PC-3 (cell line): ENCODE measurements at regions not wholly inside any gene's neighbourhood (a gene's known extent, or its start where the extent isn't known, plus 50 kb on each side); places are given as distances from the start of the nearest gene placed in this dataset.

Source experiments
- ATAC-seq: fragments of 200-7000 bp; cut with Tn5 transposase; 2 replicates; pipeline ENCODE4 v1.9.1; 2020; ENCODE audit warnings: mild to moderate bottlenecking, moderate library complexity
- BruUV-seq: library from RNA; stranded (reverse); fragments of 400-500 nt; replicated peaks from 2 replicates; lab custom pipeline; 2021; lab: Mats Ljungman, UMichigan
- CTCF ChIA-PET: fragments of 300-600 bp; sonication (Branson Sonifier 250); formaldehyde crosslinking; loops from one replicate; lab custom pipeline; 2022; ENCODE audit warnings: antibody characterized with exemption; lab: Charles Lee
- POLR2A ChIA-PET: fragments of 300-600 bp; sonication (Branson Sonifier 250); formaldehyde crosslinking; loops from one replicate; lab custom pipeline; 2022; ENCODE audit warnings: antibody characterized with exemption; ENCODE audit not compliant: unreplicated experiment; lab: Charles Lee
- DNase-seq: peaks from one replicate; pipeline ENCODE4 v3.0.0-alpha.2; 2015
- H2AFZ ChIP-seq: fragments of 300-600 bp; sonication (generic); 2 replicates; pipeline ENCODE4 v1.6.0; 2016; ENCODE audit warnings: antibody characterized with exemption, low read length
- H3F3A ChIP-seq: fragments of 300-600 bp; sonication (generic); one replicate; pipeline ENCODE4 v1.6.0; 2017; ENCODE audit warnings: antibody characterized with exemption, low read length, control low read depth, mild to moderate bottlenecking; ENCODE audit not compliant: unreplicated experiment
- H3K27ac ChIP-seq: fragments of 300-600 bp; sonication (generic); 2 replicates; pipeline ENCODE4 v1.5.1; 2016; ENCODE audit warnings: mild to moderate bottlenecking, low read length
- H3K27me3 ChIP-seq: fragments of 300-600 bp; sonication (generic); 2 replicates; pipeline ENCODE4 v1.6.1; 2016; ENCODE audit warnings: low read length, mixed read lengths
- H3K36me3 ChIP-seq: fragments of 300-600 bp; sonication (generic); 2 replicates; pipeline ENCODE4 v1.6.1; 2016; ENCODE audit warnings: low read depth, mixed run types, low read length, mixed read lengths
- H3K4me1 ChIP-seq: fragments of 300-600 bp; sonication (generic); 2 replicates; pipeline ENCODE4 v1.5.1; 2016; ENCODE audit warnings: low read length; ENCODE audit not compliant: insufficient read depth
- H3K4me2 ChIP-seq: fragments of 300-600 bp; sonication (generic); 2 replicates; pipeline ENCODE4 v1.6.0; 2016; ENCODE audit warnings: low read length
- H3K4me3 ChIP-seq: fragments of 300-600 bp; sonication (generic); 2 replicates; pipeline ENCODE4 v1.5.1; 2016; ENCODE audit warnings: mild to moderate bottlenecking, low read length, mixed read lengths
- H3K79me2 ChIP-seq: fragments of 300-600 bp; sonication (generic); 2 replicates; pipeline ENCODE4 v1.6.1; 2017; ENCODE audit warnings: low read length, mixed read lengths
- H3K9ac ChIP-seq: fragments of 300-600 bp; sonication (generic); 2 replicates; pipeline ENCODE4 v1.6.0; 2016; ENCODE audit warnings: mild to moderate bottlenecking, low read length
- H3K9me2 ChIP-seq: fragments of 300-600 bp; sonication (generic); replicated peaks from 2 replicates; pipeline ENCODE4 v1.6.1; 2016; ENCODE audit warnings: mixed run types, low read length, mixed read lengths
- H3K9me3 ChIP-seq: fragments of 300-600 bp; sonication (generic); 2 replicates; pipeline ENCODE4 v1.6.1; 2016; ENCODE audit warnings: low read length, mixed read lengths
- H4K20me1 ChIP-seq: fragments of 300-600 bp; sonication (generic); 2 replicates; pipeline ENCODE4 v1.6.1; 2016; ENCODE audit warnings: low read length, mixed read lengths
- EZH2 ChIP-seq: fragments of 300-600 bp; sonication (generic); IDR thresholded peaks from one replicate; pipeline ENCODE4 v1.6.1; 2017; ENCODE audit warnings: antibody characterized with exemption, mild to moderate bottlenecking, low read length; ENCODE audit not compliant: unreplicated experiment
- EZH2phosphoT487 ChIP-seq: fragments of 300-600 bp; sonication (generic); IDR thresholded peaks from 2 replicates; pipeline ENCODE4 v1.6.1; 2018; ENCODE audit warnings: mild to moderate bottlenecking, antibody characterized with exemption, low read length, borderline replicate concordance
- intact Hi-C: fragments of 100-400 bp; cut with micrococcal nuclease; formaldehyde crosslinking; loops from 2 replicates; pipeline ENCODE4 v1.9.0; 2023
- TF ChIP-seq, protein P1 (sequence below): fragments of 300-600 bp; sonication (generic); conservative IDR thresholded peaks from 2 replicates; pipeline ENCODE4 v1.5.1; 2017; ENCODE audit warnings: antibody characterized with exemption, low read depth, mild to moderate bottlenecking, low read length

DNA sequence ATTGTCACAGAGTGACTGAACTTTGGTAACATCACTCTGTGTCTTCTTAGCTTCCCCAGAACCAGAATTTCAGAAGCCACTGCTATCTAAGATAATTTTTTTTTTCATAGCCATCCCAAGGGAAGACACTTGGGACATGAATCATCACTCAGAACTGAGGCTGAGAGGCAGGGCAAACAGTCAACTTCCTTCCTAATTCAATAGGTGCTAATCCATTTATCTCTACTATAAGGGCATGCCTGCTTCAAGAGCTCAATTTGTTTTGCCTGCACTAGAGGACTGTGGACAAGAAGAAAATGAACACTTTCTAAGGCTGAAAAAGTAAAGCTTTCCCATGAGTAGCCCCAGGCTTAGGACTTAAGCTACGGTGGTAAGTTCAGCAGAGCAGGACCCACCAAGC, 56.7 kb upstream of the MYRIP start:
- BruUV-seq: no TSS peak
- ATAC-seq: no peak
- no peaks in the 10 kb centered on the region for H3K4me1 ChIP-seq
- H3K9me3 ChIP-seq: no peaks in the 10 kb centered on the region
- no peaks in the 10 kb centered on the region for H3K36me3 ChIP-seq
- POLR2A ChIA-PET: no interaction called here
- intact Hi-C loops: no loop called here
- H3K9ac ChIP-seq: no peak overlapping the region
- TF ChIP-seq, protein P1, sequence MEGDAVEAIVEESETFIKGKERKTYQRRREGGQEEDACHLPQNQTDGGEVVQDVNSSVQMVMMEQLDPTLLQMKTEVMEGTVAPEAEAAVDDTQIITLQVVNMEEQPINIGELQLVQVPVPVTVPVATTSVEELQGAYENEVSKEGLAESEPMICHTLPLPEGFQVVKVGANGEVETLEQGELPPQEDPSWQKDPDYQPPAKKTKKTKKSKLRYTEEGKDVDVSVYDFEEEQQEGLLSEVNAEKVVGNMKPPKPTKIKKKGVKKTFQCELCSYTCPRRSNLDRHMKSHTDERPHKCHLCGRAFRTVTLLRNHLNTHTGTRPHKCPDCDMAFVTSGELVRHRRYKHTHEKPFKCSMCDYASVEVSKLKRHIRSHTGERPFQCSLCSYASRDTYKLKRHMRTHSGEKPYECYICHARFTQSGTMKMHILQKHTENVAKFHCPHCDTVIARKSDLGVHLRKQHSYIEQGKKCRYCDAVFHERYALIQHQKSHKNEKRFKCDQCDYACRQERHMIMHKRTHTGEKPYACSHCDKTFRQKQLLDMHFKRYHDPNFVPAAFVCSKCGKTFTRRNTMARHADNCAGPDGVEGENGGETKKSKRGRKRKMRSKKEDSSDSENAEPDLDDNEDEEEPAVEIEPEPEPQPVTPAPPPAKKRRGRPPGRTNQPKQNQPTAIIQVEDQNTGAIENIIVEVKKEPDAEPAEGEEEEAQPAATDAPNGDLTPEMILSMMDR: no peak
- no peak for TF ChIP-seq EZH2
- no peak for TF ChIP-seq EZH2phosphoT487
- H3K4me3 ChIP-seq: no peak overlapping the region
- no peaks in the 10 kb centered on the region for H3F3A ChIP-seq
- no peak for DNase-seq
- H2AFZ ChIP-seq: no peak overlapping the region
- no peaks in the 10 kb centered on the region for H3K9me2 ChIP-seq
- H3K27ac ChIP-seq: no peak overlapping the region
- H3K27me3 ChIP-seq: no peaks in the 10 kb centered on the region
- H4K20me1 ChIP-seq: no peaks in the 10 kb centered on the region
- no peak overlapping the region for H3K4me2 ChIP-seq
- CTCF ChIA-PET: no interaction called here
- no peaks in the 10 kb centered on the region for H3K79me2 ChIP-seq

DNA sequence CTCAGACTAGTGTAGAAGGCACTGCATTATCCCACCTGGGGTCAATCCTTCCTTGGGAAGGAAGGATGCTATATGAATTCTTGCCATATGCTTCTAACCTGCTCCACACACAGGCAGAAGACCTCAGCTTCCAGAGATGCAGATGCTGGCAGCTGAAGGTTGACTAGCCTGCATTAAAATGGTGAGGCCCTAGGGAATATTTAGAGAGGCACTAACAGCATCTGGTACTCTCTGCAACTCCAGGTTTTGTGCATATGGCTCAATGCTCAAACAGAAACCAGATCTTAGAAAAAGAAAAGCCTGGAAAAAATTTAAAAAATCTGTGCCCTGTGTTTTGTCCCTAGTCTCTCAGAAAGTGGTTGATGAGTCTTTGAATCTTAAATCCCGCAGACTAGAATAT, 56.0 kb upstream of the MYRIP start:
- TF ChIP-seq EZH2 (no peak), EZH2phosphoT487 (no peak)
- TF ChIP-seq, protein P1: no peak
- no peak overlapping the region for H2AFZ ChIP-seq
- POLR2A ChIA-PET: no interaction called here
- no peaks in the 10 kb centered on the region for H4K20me1 ChIP-seq
- DNase-seq: no peak
- H3K27me3 ChIP-seq: no peaks in the 10 kb centered on the region
- H3K4me2 ChIP-seq: no peak overlapping the region
- no peak overlapping the region for H3K4me3 ChIP-seq
- no TSS peak for BruUV-seq
- no peaks in the 10 kb centered on the region for H3K9me2 ChIP-seq
- no peak overlapping the region for H3K27ac ChIP-seq
- H3K9me3 ChIP-seq: no peaks in the 10 kb centered on the region
- H3K36me3 ChIP-seq: no peaks in the 10 kb centered on the region
- no peaks in the 10 kb centered on the region for H3K4me1 ChIP-seq
- H3K79me2 ChIP-seq: no peaks in the 10 kb centered on the region
- no peaks in the 10 kb centered on the region for H3F3A ChIP-seq
- ATAC-seq: no peak
- CTCF ChIA-PET: no interaction called here
- intact Hi-C loops: no loop called here
- H3K9ac ChIP-seq: no peak overlapping the region

DNA sequence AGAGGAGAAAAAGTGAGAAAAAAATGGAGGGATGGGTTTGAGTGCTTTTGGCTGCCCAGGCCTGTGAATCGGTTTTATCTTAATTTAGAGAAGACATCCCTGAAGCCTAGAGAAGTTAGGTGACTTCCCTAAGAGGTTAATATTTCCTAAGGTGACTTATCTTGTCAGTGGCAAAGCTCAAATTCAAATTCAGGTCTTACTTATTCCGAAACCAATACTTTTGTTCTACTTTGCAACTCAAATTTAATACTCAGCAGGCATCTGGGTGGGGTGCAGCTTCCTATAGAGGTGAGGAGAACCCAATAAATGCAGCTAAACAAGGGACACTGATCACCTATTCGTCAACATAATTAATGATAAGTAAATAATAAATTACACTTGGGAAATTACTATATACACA, 54.9 kb upstream of the MYRIP start:
- intact Hi-C loops: no loop called here
- DNase-seq (no peak), ATAC-seq (no peak)
- no peak overlapping the region for H3K9ac ChIP-seq
- H3K9me2 ChIP-seq: no peaks in the 10 kb centered on the region
- H4K20me1 ChIP-seq: no peaks in the 10 kb centered on the region
- H3K4me2 ChIP-seq: no peak overlapping the region
- H2AFZ ChIP-seq: no peak overlapping the region
- no peaks in the 10 kb centered on the region for H3K4me1 ChIP-seq
- no peaks in the 10 kb centered on the region for H3K27me3 ChIP-seq
- no peak overlapping the region for H3K27ac ChIP-seq
- H3K4me3 ChIP-seq: no peak overlapping the region
- H3K36me3 ChIP-seq: no peaks in the 10 kb centered on the region
- CTCF ChIA-PET: no interaction called here
- H3K9me3 ChIP-seq: no peaks in the 10 kb centered on the region
- H3F3A ChIP-seq: no peaks in the 10 kb centered on the region
- POLR2A ChIA-PET: no interaction called here
- TF ChIP-seq EZH2phosphoT487: no peak
- TF ChIP-seq, protein P1: no peak
- TF ChIP-seq EZH2: no peak
- BruUV-seq: no TSS peak
- no peaks in the 10 kb centered on the region for H3K79me2 ChIP-seq
